ENCODE measurements at regions not wholly inside any gene's neighbourhood (a gene's known extent, or its start where the extent isn't known, plus 50 kb on each side); places are given as distances from the start of the nearest gene placed in this dataset.

GRCh38 chr12:115382681-115383080 is 698.7 kb upstream of the TBX3 start:
- Histone ChIP-seq H3K79me2 (ENCODE audit: insufficient read depth, low read length) (no peaks in the 10 kb centered on the region), H3K27ac (ENCODE audit: low read depth, low read length) (no peak overlapping the region), H3K4me1 (ENCODE audit: control insufficient read depth in 1 of 2, insufficient read depth in 2 of 2, low read length in 2 of 2) (peaks cover 0 to 3% of the 10 kb centered on the region in 2 experiments; a peak in 1 of 4 replicates), H2AFZ (ENCODE audit: low read depth, low read length, poor library complexity, severe bottlenecking) (no peak overlapping the region), H3K36me3 (ENCODE audit: control insufficient read depth in 1 of 2, insufficient read depth in 2 of 2, low read length in 2 of 2) (no peaks in the 10 kb centered on the region), H4K20me1 (ENCODE audit: insufficient read depth) (no peaks in the 10 kb centered on the region), H3K27me3 (ENCODE audit: insufficient read depth, low read length) (no peaks in the 10 kb centered on the region; the same call in 1 of the 2 replicates), H3K9ac (ENCODE audit: low read length) (no peak overlapping the region), H3K4me3 (replicated peaks in 1 of 2; ENCODE audit: low read depth in 1 of 2, low read length in 2 of 2) (no peak overlapping the region), H3K4me2 (ENCODE audit: low read length) (no peak overlapping the region), H3K9me3 (ENCODE audit: control insufficient read depth in 1 of 2, insufficient read depth in 1 of 2, low read depth in 1 of 2, low read length in 2 of 2) (no peaks in the 10 kb centered on the region), H3K9me2 (ENCODE audit: insufficient read depth) (no peaks in the 10 kb centered on the region)
- ATAC-seq (no peak), DNase-seq (ENCODE audit: low read depth, low spot score) (no peak)
- no TSS peak for BruUV-seq (replicated peaks)
- intact Hi-C loops (cut with micrococcal nuclease) = no loop called here
- RAD21 ChIA-PET (ENCODE audit: low non-redundant PET in 1 of 2, low total read pairs in 2 of 2, uncharacterized antibody in 2 of 2, unreplicated experiment in 2 of 2) = no interaction called here
- TF ChIP-seq ZNF274 (IDR thresholded peaks at IDR 0.05; ENCODE audit: low read depth, low read length) (no peak), YY1 (IDR thresholded peaks at IDR 0.05; ENCODE audit: extremely low read depth, insufficient replicate concordance, low read depth, low read length) (no peak), ELF1 (IDR thresholded peaks at IDR 0.05; ENCODE audit: borderline replicate concordance, low read depth) (no peak), POLR2A (IDR thresholded peaks at IDR 0.05; ENCODE audit: borderline replicate concordance, extremely low read depth, insufficient read depth, insufficient read length) (no peak), CBX3 (IDR thresholded peaks at IDR 0.05; ENCODE audit: low read depth) (no peak), RAD21 (IDR thresholded peaks at IDR 0.05; ENCODE audit: low read depth) (no peak), SRF (IDR thresholded peaks at IDR 0.05; ENCODE audit: low read depth) (no peak), REST (IDR thresholded peaks at IDR 0.05; ENCODE audit: low read depth) (no peak)
- CTCF ChIA-PET = no interaction called here
- POLR2A ChIA-PET = no interaction called here

All from HCT116 (cell line).